Large intestine (tissue), 3 donors: ENCODE measurements at regions not wholly inside any gene's neighbourhood (a gene's known extent, or its start where the extent isn't known, plus 50 kb on each side); places are given as distances from the start of the nearest gene placed in this dataset.
A peak's percentile ranks its signal among the peaks of the same experiment; 100 is the strongest.
"Not testable (repeated sequence)": the region's sequence is repeated elsewhere in the genome, so short reads cannot be mapped to it uniquely, and the experiment has no call there.

Experiments used
- DNase-seq, 2 donors: peaks; one replicate each; pipeline versions ENCODE4 v3.0.0 to v3.0.0-alpha.2; 2013
- H3K27ac ChIP-seq: one replicate; pipeline ENCODE4 v1.5.1; 2013; ENCODE audit warnings: low read length
- H3K27me3 ChIP-seq: 2 replicates; pipeline ENCODE4 v1.6.1; 2013; ENCODE audit warnings: low read length; ENCODE audit not compliant: control insufficient read depth, insufficient read depth
- H3K36me3 ChIP-seq: 2 replicates; pipeline ENCODE4 v1.6.1; 2013; ENCODE audit warnings: low read length; ENCODE audit not compliant: control insufficient read depth, insufficient read depth
- H3K4me1 ChIP-seq: one replicate; pipeline ENCODE4 v1.6.1; 2013; ENCODE audit warnings: low read length; ENCODE audit not compliant: control insufficient read depth, insufficient read depth
- H3K4me3 ChIP-seq: one replicate; pipeline ENCODE4 v1.5.1; 2013; ENCODE audit warnings: low read length
- H3K9me3 ChIP-seq: one replicate; pipeline ENCODE4 v1.6.1; 2013; ENCODE audit warnings: mild to moderate bottlenecking, low read depth, low read length, moderate library complexity; ENCODE audit not compliant: control insufficient read depth
- WGBS: methylation state at CpG from one replicate; pipeline ENCODE4 v1.1.5; 2013; ENCODE audit warnings: low lambda C conversion rate; ENCODE audit not compliant: insufficient coverage; 5-methylcytosine and 5-hydroxymethylcytosine counted together

- peak in 1 of 2 donors; percentile 6 for DNase-seq
- H3K27ac ChIP-seq, result no peak overlapping the region
- no peaks in the 10 kb centered on the region for H3K27me3 ChIP-seq
- peaks cover 5% of the 10 kb centered on the region for H3K9me3 ChIP-seq
- H3K4me3 ChIP-seq, result no peak overlapping the region
- WGBS, result no CpG with 5 or more reads among the region's 85 CpGs
- no peaks in the 10 kb centered on the region for H3K4me1 ChIP-seq
- no peaks in the 10 kb centered on the region for H3K36me3 ChIP-seq
Observed at GRCh38 chr10:42242135-42242805, 396.1 kb downstream of the ZNF33B start.

- not testable (repeated sequence) for H3K4me1 ChIP-seq, H3K27ac ChIP-seq, DNase-seq, H3K4me3 ChIP-seq, H3K27me3 ChIP-seq, H3K36me3 ChIP-seq
- WGBS, result no CpG with 5 or more reads among the region's 13 CpGs
- peaks cover 14% of the 10 kb centered on the region for H3K9me3 ChIP-seq
Observed at GRCh38 chr10:42236401-42236800, 402.0 kb downstream of the ZNF33B start.

- H3K4me1 ChIP-seq, H3K27me3 ChIP-seq, H3K27ac ChIP-seq, H3K36me3 ChIP-seq, DNase-seq, H3K4me3 ChIP-seq: not testable (repeated sequence)
- whole genome bisulfite sequencing, result no CpG with 5 or more reads among the region's 14 CpGs
- peaks cover 20% of the 10 kb centered on the region for H3K9me3 ChIP-seq
Observed at GRCh38 chr10:42235736-42236135, 402.6 kb downstream of the ZNF33B start.

GRCh38 chr10:42235241-42235640, 403.1 kb downstream of the ZNF33B start:
- no CpG with 5 or more reads among the region's 3 CpGs for WGBS
- not testable (repeated sequence) for H3K27me3 ChIP-seq, H3K4me1 ChIP-seq, H3K27ac ChIP-seq, H3K36me3 ChIP-seq, DNase-seq, H3K4me3 ChIP-seq
- H3K9me3 ChIP-seq, result peaks cover 24% of the 10 kb centered on the region

- H3K36me3 ChIP-seq, H3K27ac ChIP-seq, H3K4me1 ChIP-seq, H3K27me3 ChIP-seq, H3K4me3 ChIP-seq, DNase-seq: not testable (repeated sequence)
- no CpG with 5 or more reads among the region's 5 CpGs for WGBS
- H3K9me3 ChIP-seq, result peaks cover 27% of the 10 kb centered on the region
Observed at GRCh38 chr10:42234506-42234905, 403.9 kb downstream of the ZNF33B start.

- H3K4me1 ChIP-seq, H3K27ac ChIP-seq, H3K4me3 ChIP-seq, DNase-seq, H3K36me3 ChIP-seq, H3K27me3 ChIP-seq: not testable (repeated sequence)
- H3K9me3 ChIP-seq, result peaks cover 27% of the 10 kb centered on the region
- WGBS, result no CpG with 5 or more reads among the region's 8 CpGs
Observed at GRCh38 chr10:42233461-42234206, 404.7 kb downstream of the ZNF33B start.

GRCh38 chr10:42232955-42233354, 405.4 kb downstream of the ZNF33B start:
- not testable (repeated sequence) for H3K27ac ChIP-seq, DNase-seq, H3K36me3 ChIP-seq, H3K27me3 ChIP-seq, H3K4me1 ChIP-seq, H3K4me3 ChIP-seq
- H3K9me3 ChIP-seq, result peaks cover 27% of the 10 kb centered on the region
- WGBS, result no CpG with 5 or more reads among the region's 1 CpG

- no CpG with 5 or more reads among the region's 4 CpGs for whole genome bisulfite sequencing
- not testable (repeated sequence) for H3K36me3 ChIP-seq, H3K27ac ChIP-seq, H3K27me3 ChIP-seq, DNase-seq, H3K4me3 ChIP-seq, H3K4me1 ChIP-seq
- peaks cover 24% of the 10 kb centered on the region for H3K9me3 ChIP-seq
Observed at GRCh38 chr10:42230812-42231211, 407.6 kb downstream of the ZNF33B start.

- H3K4me1 ChIP-seq, H3K27me3 ChIP-seq, H3K27ac ChIP-seq, H3K4me3 ChIP-seq, H3K36me3 ChIP-seq, DNase-seq: not testable (repeated sequence)
- WGBS, result no CpG with 5 or more reads among the region's 2 CpGs
- peaks cover 20% of the 10 kb centered on the region for H3K9me3 ChIP-seq
Observed at GRCh38 chr10:42230115-42230514, 408.3 kb downstream of the ZNF33B start.

GRCh38 chr10:42227859-42228258, 410.5 kb downstream of the ZNF33B start:
- H3K27me3 ChIP-seq, H3K4me3 ChIP-seq, H3K4me1 ChIP-seq, DNase-seq, H3K27ac ChIP-seq, H3K36me3 ChIP-seq: not testable (repeated sequence)
- peaks cover 13% of the 10 kb centered on the region for H3K9me3 ChIP-seq

- DNase-seq, result not testable (repeated sequence)
- WGBS, result no CpG with 5 or more reads among the region's 3 CpGs
Observed at GRCh38 chr10:42193588-42193987, 444.8 kb downstream of the ZNF33B start.

More at GRCh38 chr10:42193588-42193987, 444.8 kb downstream of the ZNF33B start:
- H3K4me1 ChIP-seq, H3K4me3 ChIP-seq, H3K36me3 ChIP-seq, H3K9me3 ChIP-seq, H3K27me3 ChIP-seq, H3K27ac ChIP-seq: not testable (repeated sequence)
